ENCODE measurements at regions not wholly inside any gene's neighbourhood (a gene's known extent, or its start where the extent isn't known, plus 50 kb on each side); places are given as distances from the start of the nearest gene placed in this dataset.

GRCh38 chr18:78856569-78857313 lies 122.9 kb upstream of the SALL3 start:
- no peak for DNase-seq (ENCODE audit: low spot score)

- DNase-seq (ENCODE audit: low spot score) = no peak
Observed at GRCh38 chr18:78857314-78858150, 122.1 kb upstream of the SALL3 start.

- no peak for DNase-seq (ENCODE audit: low spot score)
Observed at GRCh38 chr18:78859686-78860085, 119.9 kb upstream of the SALL3 start.

GRCh38 chr18:78860117-78860516 lies 119.5 kb upstream of the SALL3 start:
- DNase-seq (ENCODE audit: low spot score) = no peak

GRCh38 chr18:78861116-78861515 lies 118.5 kb upstream of the SALL3 start:
- no peak for DNase-seq (ENCODE audit: low spot score)

GRCh38 chr18:78861706-78862105 lies 117.9 kb upstream of the SALL3 start:
- DNase-seq (ENCODE audit: low spot score) = no peak

GRCh38 chr18:78862395-78862794 lies 117.2 kb upstream of the SALL3 start:
- no peak for DNase-seq (ENCODE audit: low spot score)

- no peak for DNase-seq (ENCODE audit: low spot score)
Observed at GRCh38 chr18:78865056-78865598, 114.5 kb upstream of the SALL3 start.

GRCh38 chr18:78865771-78866310 lies 113.8 kb upstream of the SALL3 start:
- no peak for DNase-seq (ENCODE audit: low spot score)

- DNase-seq (ENCODE audit: low spot score) = no peak
Observed at GRCh38 chr18:78867131-78867530, 112.5 kb upstream of the SALL3 start.

- no peak for DNase-seq (ENCODE audit: low spot score)
Observed at GRCh38 chr18:78868330-78869316, 111.0 kb upstream of the SALL3 start.

GRCh38 chr18:78871618-78872017 lies 108.0 kb upstream of the SALL3 start:
- DNase-seq (ENCODE audit: low spot score) = no peak

- DNase-seq (ENCODE audit: low spot score) = no peak
Observed at GRCh38 chr18:78873926-78874500, 105.6 kb upstream of the SALL3 start.

- DNase-seq (ENCODE audit: low spot score) = no peak
Observed at GRCh38 chr18:78875016-78875777, 104.4 kb upstream of the SALL3 start.

GRCh38 chr18:78875778-78876650 lies 103.6 kb upstream of the SALL3 start:
- no peak for DNase-seq (ENCODE audit: low spot score)

- no peak for DNase-seq (ENCODE audit: low spot score)
Observed at GRCh38 chr18:78876868-78877267, 102.8 kb upstream of the SALL3 start.

- no peak for DNase-seq (ENCODE audit: low spot score)
Observed at GRCh38 chr18:78878335-78878734, 101.3 kb upstream of the SALL3 start.

GRCh38 chr18:78879072-78879883 lies 100.3 kb upstream of the SALL3 start:
- peak; percentile 31 for DNase-seq (ENCODE audit: low spot score)

GRCh38 chr18:78882585-78882984 lies 97.0 kb upstream of the SALL3 start:
- no peak for DNase-seq (ENCODE audit: low spot score)

All from COLO829 (cell line).